ENCODE measurements at regions not wholly inside any gene's neighbourhood (a gene's known extent, or its start where the extent isn't known, plus 50 kb on each side); places are given as distances from the start of the nearest gene placed in this dataset.
A peak's percentile ranks its signal among the peaks of the same experiment; 100 is the strongest.

GRCh38 chr7:156465186-156465585 is 175.4 kb upstream of the RNF32 start:
- DNase-seq, result no peak
- in situ Hi-C loops (cut with HindIII; ENCODE audit: low pct_ligation_motif_present, low pct_unique_long_range_greater_than_20kb, low sequenced_read_pairs), result no loop called here

DNA sequence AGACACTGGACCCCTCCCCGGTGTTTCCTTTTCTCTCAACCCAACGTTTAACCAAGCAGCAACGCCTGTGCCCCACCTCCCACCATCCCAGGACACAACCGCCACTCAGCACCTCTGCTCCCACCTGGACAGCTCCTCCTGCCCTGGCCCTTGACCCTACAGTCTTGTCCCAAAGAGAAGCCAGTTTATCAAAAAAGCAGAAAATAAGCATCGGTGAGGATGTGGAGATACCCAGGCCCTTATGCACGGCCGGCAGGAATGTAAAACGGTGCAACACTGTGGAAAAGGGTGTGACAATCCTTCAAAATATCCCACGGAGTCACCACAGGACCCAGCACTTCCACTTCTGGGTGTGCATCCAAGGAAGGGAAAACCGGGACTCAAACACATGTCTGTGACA is 176.2 kb upstream of the RNF32 start:
- no peak for DNase-seq
- in situ Hi-C loops (cut with HindIII; ENCODE audit: low pct_ligation_motif_present, low pct_unique_long_range_greater_than_20kb, low sequenced_read_pairs), result no loop called here

DNA sequence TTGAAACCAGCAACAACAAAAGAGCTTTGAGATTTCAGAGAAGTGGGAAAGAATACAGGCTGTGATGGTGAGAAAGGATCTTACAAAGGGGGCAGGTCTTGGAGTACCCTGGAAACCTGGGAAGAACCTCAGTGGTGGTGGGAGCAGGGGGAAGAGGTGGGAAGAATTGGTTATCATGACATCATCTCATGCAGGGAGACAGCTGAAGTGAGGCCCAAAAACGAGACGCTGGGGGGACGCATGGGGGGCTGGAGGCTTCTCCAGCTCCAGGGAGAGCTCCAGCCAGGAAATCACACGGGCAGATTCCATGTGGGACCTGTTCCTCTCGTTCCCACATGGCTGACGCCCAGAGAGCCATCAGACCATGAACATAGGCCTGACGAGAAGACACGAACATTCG is 177.3 kb upstream of the RNF32 start:
- no peak for DNase-seq
- in situ Hi-C loops (cut with HindIII; ENCODE audit: low pct_ligation_motif_present, low pct_unique_long_range_greater_than_20kb, low sequenced_read_pairs), result no loop called here

- in situ Hi-C loops (cut with HindIII; ENCODE audit: low pct_ligation_motif_present, low pct_unique_long_range_greater_than_20kb, low sequenced_read_pairs), result no loop called here
- no peak for DNase-seq
Observed at GRCh38 chr7:156461881-156462665, 178.5 kb upstream of the RNF32 start.

DNA sequence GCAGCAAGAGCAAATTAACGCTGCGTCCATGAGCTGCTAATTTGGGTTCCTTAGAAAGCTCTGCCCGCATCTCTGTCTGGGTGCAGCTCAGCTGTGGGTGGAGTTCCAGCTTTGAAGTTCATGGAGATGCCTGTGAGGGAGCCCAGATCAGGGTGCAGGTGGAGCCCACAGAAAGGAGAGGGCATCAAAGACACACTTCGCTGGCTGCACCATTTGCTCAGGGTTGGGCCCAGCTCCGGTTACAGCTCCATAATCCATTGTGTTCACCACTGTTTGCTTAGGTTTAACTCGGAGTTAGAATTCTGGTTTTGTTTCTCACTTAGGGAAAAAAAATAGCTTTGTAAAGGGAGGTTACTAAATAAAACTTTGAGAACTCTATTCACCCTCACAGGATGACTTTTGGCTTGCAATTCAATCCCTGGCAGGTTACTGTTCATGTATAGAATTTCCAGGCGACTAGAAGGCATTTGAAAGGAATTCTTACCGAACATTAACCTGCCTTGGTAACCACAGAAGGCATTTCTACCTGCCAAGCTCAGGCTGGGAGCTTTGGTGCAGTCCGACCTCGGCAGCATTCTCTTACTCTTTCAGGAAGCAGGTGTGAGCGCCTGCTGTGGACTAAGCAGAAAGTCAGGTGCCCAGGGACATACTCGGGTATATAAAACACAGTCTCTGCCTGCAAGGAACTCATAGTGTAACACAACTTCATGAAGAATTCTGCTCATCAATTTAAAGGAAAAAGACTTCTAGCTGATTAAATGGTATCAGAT is 179.5 kb upstream of the RNF32 start:
- in situ Hi-C loops (cut with HindIII; ENCODE audit: low pct_ligation_motif_present, low pct_unique_long_range_greater_than_20kb, low sequenced_read_pairs), result no loop called here
- no peak for DNase-seq

- in situ Hi-C loops (cut with HindIII; ENCODE audit: low pct_ligation_motif_present, low pct_unique_long_range_greater_than_20kb, low sequenced_read_pairs), result no loop called here
- DNase-seq, result no peak
Observed at GRCh38 chr7:156459582-156459981, 181.0 kb upstream of the RNF32 start.

- no peak for DNase-seq
- in situ Hi-C loops (cut with HindIII; ENCODE audit: low pct_ligation_motif_present, low pct_unique_long_range_greater_than_20kb, low sequenced_read_pairs), result no loop called here
Observed at GRCh38 chr7:156459067-156459466, 181.5 kb upstream of the RNF32 start.

GRCh38 chr7:156458011-156458410 is 182.6 kb upstream of the RNF32 start:
- in situ Hi-C loops (cut with HindIII; ENCODE audit: low pct_ligation_motif_present, low pct_unique_long_range_greater_than_20kb, low sequenced_read_pairs), result no loop called here
- no peak for DNase-seq

- DNase-seq, result peak; percentile 51
- in situ Hi-C loops (cut with HindIII; ENCODE audit: low pct_ligation_motif_present, low pct_unique_long_range_greater_than_20kb, low sequenced_read_pairs), result no loop called here
Observed at GRCh38 chr7:156456503-156457115, 184.0 kb upstream of the RNF32 start.

DNA sequence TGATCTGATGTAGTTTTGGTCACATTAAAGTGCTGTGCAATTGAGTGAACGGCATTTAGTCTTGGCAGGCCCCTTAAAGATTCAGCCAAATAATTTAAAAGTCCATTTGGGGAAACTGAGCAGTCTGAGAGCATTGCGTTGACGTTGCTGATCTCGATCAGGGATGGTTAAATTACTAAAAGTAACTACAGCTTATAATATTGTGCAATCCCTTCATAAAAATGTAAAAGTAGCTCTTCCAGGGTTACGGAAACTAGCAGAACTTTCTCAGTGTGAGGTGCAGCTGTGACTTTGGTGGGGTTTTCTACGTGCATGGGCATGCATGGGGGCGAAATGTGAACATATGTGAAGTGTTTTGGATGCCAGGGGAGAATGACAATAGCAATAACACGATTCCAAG is 184.5 kb upstream of the RNF32 start:
- DNase-seq, result no peak
- in situ Hi-C loops (cut with HindIII; ENCODE audit: low pct_ligation_motif_present, low pct_unique_long_range_greater_than_20kb, low sequenced_read_pairs), result no loop called here

DNA sequence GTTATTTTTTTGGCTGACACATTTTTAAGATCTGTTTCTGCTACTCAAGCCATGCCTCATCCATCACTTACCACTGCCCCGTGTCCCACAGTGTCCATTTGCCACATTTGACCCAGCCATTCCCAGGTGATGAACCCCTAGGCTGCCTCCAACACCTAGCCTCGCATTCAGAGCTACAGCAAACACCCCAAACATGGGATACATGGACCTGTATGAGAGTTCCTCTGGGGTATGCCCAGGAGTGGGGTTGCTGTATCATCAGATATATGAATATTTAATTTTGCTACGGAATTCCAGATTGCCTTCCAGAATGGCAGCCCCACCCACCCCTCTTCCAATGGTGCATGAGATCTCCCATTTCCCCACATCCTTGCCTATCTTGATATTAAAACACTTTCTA is 190.1 kb upstream of the RNF32 start:
- in situ Hi-C loops (cut with HindIII; ENCODE audit: low pct_ligation_motif_present, low pct_unique_long_range_greater_than_20kb, low sequenced_read_pairs), result no loop called here
- no peak for DNase-seq

DNA sequence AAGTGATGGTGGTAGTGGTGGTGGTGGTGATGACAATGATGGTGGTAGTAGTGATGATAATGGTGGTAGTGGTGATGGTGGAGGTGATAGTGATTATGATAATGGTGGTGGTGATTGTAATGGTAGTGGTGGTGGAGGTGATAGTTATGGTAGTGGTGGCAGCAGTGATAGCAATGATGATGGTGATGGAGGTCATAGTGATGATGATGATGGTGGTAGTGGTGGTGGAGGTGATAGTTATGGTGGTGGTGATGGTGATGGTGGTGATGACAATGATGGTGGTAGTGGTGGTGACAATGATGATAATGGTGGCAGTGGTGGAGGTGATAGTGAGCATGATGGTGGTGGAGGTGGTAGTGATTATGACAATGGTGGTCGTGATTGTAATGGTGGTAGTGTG is 191.7 kb upstream of the RNF32 start:
- in situ Hi-C loops (cut with HindIII; ENCODE audit: low pct_ligation_motif_present, low pct_unique_long_range_greater_than_20kb, low sequenced_read_pairs), result no loop called here
- DNase-seq, result no peak

- no peak for DNase-seq
- in situ Hi-C loops (cut with HindIII; ENCODE audit: low pct_ligation_motif_present, low pct_unique_long_range_greater_than_20kb, low sequenced_read_pairs), result no loop called here
Observed at GRCh38 chr7:156446990-156447389, 193.6 kb upstream of the RNF32 start.

DNA sequence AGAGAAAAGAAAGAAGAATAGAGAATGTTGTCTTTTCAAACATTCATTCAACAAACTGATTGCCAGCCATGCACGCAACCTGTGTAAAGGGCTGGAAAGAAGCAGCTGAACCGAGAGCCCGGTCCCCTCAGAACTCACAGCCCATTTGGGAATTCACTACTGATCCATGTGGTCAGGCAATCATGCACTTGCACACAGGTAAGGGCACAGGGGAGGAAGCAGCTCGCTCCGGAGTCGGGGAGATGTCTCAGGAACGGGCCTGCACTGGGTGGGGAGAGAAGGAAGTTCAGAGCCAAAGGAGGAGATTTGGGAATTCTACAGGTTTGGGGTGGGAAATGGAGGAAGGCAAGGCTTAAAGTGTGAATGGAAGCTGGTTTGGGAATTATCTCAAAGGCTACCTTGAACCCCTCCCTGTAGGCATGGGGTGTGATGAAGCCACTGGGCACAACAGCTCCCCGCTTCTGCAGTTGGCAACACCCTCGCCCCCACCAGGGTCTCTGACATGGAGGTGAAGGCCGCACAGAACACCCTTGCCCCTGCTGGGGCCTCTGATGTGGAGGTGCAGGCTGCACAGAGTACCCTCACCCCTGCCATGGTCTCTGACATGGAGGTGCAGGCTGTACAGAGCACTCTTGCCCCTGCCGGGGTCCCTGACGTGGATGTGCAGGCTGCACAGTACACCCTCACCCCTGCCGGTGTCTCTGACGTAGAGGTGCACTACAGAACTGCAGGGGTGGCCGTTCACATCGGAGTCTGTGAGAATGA is 194.4 kb upstream of the RNF32 start:
- in situ Hi-C loops (cut with HindIII; ENCODE audit: low pct_ligation_motif_present, low pct_unique_long_range_greater_than_20kb, low sequenced_read_pairs), result no loop called here
- no peak for DNase-seq

- DNase-seq, result no peak
- in situ Hi-C loops (cut with HindIII; ENCODE audit: low pct_ligation_motif_present, low pct_unique_long_range_greater_than_20kb, low sequenced_read_pairs), result no loop called here
Observed at GRCh38 chr7:156442516-156442915, 198.1 kb upstream of the RNF32 start.

GRCh38 chr7:156440456-156440855 is 200.1 kb upstream of the RNF32 start:
- DNase-seq, result no peak
- in situ Hi-C loops (cut with HindIII; ENCODE audit: low pct_ligation_motif_present, low pct_unique_long_range_greater_than_20kb, low sequenced_read_pairs), result no loop called here

DNA sequence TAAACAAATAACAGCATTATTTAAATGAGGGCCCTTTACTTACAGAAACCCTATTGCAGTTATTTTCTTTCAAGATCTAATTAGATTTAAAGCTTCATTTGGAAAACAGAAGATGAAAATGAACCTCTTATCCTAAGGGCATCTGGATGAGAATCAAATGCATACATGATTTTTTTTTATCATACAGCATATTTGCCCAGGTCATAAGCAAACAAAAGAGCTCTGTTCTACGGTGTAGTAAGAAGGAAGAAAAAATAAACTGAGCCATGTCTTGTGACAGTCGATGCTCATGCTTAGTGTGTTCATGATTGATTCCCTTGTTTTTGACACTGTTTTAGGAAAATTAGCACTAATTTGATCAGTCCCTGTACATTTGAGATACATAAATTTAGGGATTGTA is 202.6 kb upstream of the RNF32 start:
- no peak for DNase-seq
- in situ Hi-C loops (cut with HindIII; ENCODE audit: low pct_ligation_motif_present, low pct_unique_long_range_greater_than_20kb, low sequenced_read_pairs), result no loop called here

DNA sequence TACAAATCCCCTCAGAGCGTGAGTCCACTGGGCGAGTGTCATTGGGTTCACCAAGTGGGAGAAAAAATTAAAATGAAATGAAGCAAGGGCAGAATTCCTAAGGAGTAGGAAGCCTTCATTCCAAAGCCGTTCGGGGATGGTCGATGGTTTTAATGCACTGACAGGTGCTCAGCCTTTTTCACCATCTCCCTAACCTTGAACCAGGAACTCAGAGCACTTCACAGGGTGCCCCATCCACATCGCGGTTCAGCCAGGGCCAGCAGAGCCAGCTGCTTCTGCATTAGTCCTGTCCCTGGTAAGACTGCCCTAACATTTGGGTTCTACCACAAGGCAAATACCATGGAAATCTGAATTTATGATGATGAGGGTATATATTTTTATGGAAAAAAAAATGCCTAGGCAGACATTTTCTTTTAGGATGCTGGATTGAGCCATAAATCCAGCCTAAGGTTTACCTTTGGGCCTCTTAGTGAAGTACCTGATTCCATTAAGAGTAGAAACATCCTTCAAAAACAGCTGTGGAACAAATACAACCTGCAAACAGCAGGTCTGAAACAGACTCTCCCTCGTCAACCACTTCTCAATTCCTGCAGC is 203.5 kb upstream of the RNF32 start:
- in situ Hi-C loops (cut with HindIII; ENCODE audit: low pct_ligation_motif_present, low pct_unique_long_range_greater_than_20kb, low sequenced_read_pairs), result no loop called here
- DNase-seq, result no peak

Data from ACHN (cell line).